Fibroblast of skin of right biceps (primary cell): ENCODE measurements at regions not wholly inside any gene's neighbourhood (a gene's known extent, or its start where the extent isn't known, plus 50 kb on each side); places are given as distances from the start of the nearest gene placed in this dataset.
A peak's percentile ranks its signal among the peaks of the same experiment; 100 is the strongest.
"Not testable (repeated sequence)": the region's sequence is repeated elsewhere in the genome, so short reads cannot be mapped to it uniquely, and the experiment has no call there.

ENCODE experiments used
- DNase-seq: peaks from one replicate; pipeline ENCODE4 v3.0.0-alpha.2; 2013

DNA sequence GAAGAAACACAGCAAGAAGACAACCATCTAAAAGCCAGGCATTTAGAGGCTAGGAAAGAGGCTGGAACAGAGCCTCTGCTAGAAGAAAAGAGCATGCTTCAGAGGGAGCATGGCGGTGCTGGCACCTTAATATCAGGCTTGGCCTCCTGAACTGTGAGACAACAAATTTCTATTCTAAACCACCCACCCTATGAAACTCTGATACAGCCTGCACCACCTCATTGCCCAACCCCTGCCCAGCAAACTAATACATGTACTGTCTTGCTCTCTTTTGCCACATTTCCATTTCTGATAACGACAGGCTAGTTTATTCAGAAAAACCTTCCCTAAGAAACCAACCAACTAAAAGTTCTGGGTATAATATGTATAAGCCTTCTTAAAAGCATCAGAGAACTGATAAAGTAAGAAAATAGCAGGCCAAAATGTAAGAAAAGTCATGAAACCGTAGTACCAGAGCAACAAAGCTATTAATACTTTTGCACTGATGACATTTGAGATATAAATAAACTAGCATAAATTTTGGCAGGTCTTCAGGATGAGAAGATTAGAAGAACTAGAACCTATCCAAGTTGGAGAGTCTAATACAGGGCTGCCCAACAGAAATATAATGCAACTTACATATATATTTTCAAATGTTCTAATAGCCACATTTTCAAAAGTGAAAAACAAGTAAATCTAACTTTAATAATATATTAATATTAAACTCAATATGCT is 184.7 kb upstream of the HSF2 start:
- DNase-seq, result no peak

DNA sequence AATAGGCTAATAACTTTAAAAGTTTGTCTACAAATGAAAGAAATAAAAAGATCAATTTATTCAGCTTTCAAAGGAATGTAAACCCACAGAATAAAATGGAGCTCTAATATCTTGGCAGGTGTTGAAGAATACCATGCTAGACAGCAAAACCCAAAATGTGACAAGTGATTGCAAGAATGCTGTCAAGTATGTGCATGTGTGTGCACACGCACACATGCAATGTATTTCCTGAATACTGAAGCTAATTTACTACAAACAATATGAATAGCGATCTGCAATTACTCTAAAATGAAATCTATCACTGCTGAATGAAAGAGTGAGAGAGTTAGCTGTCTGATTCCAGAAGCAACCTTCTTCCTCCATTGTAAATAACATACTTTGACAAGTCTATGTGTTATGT is 179.2 kb upstream of the HSF2 start:
- no peak for DNase-seq

DNA sequence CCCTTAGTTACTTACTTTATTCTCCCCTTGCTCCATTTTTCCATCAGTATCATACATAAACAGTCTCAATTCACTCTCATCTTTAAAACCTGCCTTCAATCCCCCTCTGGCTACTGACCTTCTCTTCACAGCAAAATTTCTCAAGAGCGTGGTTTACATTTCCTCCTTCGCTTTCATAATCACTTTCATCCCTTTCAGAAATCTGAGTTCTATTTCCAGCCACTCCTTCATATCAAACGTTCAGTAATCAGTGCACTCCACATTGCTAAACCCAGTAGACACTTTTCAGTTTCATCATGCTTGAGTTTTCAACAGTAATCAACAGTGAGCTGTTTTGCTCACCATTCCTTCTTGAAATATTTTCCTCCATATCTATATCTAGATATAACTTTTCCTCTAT is 176.7 kb upstream of the HSF2 start:
- no peak for DNase-seq

DNA sequence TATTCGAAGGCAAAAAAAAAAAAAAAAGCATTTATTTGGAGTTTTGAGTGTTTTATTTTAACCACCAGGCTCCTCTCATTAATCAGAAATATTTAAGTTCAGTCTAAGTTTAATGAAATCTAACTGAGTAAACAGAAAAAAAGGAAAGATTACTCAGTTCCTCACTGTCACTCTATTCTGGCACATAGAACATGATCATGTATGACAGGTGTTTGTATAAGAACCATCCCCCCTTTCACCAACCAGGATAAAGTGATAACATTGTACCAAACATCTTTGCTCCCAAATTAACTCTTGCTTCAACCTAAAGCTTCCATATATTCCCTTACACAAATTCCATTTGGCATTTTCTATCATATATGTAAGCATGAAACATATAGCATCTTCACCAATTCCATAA is 176.2 kb upstream of the HSF2 start:
- no peak for DNase-seq

DNA sequence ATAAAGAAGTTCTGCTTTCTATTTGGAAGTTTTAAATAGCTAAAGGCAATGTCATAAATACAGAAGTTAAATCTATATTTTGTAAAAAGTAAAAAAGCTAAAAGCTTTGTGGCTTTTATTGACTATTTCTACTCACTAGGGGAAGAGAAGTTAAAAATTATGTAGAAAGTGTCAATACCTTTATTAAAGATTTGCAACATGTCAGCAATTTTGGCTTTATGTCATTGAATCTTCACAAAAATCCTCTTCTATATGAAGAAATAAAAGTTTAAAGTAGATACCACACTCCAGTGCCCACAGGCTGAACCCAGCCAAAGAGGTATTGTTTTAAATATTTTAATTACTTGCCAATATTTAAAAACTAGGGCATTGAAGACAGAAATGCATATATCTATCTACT is 160.6 kb upstream of the HSF2 start:
- DNase-seq, result no peak

DNA sequence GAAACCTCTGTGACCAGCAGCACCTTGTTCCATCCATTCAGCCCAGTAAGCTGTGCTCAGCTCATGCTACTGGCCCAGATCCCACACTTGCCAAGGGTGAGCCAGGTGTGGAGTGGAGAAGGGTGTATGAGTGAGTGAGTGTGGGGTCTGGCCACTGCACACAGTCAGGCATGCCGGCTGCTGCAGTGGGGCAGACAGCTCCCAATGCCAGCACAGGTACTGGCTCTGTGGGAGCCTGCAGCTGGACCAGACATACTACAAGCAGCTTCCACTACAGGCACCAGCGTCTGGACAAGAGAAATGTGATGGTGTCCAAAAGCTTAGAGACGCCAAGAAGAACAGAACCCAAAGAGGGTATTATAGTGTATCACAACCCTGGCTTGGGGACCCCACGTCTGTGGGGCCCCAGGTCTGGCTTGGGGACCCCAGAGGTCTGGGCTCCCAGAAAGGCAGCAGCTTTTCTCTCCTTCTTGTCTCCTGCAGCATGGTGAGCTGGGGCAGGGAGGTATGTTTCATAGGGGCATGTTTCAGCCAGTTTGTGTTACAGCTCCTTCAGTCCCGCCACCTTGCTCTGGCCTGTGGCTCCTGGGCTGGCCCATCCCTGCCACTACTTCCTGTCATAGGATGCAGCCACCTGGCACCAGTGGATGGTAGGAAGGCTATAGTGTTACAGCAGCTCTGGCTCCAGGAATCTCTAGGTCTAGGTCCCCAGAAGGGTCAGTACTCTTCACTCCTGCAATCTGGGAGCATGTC is 152.4 kb upstream of the HSF2 start:
- DNase-seq, result no peak

DNA sequence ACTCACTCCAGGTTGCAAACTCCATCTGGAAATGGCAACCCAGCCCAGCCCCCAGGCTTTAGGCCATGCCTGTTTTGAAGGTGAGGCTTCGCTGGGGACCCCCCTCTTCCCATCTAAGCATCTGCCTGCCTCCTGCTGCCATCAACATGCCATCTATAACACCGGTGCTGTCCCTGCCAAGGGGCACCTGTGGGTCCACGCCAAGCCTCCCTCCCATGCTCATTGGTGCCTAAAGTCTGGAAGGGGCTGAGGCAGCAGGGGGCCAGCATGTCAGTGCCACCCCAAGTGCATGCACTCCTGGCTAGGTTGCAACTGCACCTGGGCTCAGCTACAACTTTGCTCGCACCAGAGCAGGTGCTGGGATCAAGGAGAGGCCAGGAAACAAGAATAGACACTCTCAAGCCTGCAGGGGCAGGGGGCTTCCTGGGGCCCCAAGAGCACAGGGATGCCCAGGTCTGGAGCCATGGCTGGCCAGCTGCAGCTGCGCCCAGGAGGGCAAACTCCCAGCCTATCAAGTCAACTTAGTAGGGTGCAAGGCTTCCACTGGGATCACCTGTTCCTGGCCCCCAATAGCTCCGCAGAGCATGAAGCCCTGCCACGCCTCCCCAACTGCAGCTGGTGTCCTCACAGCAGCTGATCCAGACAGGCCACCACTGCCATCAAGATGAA is 151.3 kb upstream of the HSF2 start:
- no peak for DNase-seq

DNA sequence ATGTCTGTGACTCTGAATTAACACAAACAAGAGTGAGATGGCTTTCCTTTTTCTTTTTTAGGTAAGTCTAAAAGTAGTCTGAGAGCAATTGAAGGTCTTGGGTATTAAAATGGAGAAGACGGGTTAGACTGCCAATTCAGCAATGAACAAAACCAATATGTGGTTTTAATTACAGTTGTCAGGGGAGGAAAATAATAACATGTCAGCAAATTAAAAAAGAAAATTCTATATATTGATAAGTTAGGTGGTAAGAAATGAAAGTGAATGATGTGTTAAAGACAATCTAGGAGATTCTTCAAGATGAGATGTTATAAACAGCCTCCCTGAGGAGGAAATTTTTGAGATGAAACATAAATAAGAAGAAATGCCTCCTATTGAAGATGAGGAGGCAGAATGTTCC is 150.6 kb upstream of the HSF2 start:
- no peak for DNase-seq

DNA sequence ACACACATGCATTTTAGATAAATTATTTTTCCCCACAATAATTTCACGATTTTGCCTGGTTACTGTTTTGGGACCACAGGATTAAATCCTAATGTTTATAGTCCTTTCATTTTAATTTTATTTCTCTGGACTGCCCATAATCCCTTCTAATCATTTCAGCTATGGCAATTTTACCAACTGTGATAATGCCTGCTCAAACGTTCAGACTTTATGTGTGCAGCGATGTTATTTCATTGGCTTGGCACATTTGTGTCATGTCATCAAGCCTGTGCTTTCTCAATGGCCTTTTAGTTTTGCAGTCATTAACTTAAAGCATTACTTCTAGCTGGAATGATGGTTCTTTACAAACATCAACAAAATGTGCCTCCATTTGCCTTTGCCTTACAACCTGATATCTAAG is 140.6 kb upstream of the HSF2 start:
- no peak for DNase-seq

DNA sequence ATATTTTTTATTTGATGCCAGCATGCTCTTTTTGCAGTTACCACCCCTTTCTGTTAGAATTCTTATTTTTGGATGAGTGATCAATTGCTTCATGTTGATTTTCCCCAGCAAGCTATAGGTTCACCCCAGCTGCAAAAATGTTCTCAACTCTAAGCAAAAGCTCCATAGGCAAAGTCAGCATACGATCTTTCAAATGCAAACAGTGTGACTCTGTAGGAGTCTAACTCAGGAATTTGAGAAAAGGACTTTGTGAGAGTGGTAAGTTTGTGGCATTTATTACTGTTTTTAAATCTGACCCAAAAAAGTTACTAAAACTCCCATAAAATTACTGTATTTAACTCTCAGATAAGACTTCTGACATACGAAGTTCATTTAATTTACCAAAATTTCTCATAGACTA is 134.9 kb upstream of the HSF2 start:
- no peak for DNase-seq

DNA sequence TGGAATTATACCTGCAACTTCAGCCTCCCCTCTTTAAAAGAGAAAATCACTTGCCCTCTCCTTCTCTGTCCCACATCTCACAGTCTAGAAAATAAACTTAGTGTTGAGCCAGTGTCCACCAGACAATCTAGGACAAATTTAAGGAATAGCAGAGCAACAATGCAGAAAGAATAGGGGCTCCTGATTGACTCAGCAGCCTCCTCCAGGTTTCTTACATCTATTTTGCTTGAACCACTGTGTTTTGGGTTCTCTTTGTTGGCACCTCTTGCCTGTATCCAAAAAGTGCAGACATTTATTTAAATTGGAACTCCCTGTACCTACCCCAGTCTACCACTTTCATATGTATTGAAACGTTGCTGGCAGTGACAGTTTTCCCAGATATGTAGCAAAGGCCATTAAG is 133.7 kb upstream of the HSF2 start:
- DNase-seq, result no peak

DNA sequence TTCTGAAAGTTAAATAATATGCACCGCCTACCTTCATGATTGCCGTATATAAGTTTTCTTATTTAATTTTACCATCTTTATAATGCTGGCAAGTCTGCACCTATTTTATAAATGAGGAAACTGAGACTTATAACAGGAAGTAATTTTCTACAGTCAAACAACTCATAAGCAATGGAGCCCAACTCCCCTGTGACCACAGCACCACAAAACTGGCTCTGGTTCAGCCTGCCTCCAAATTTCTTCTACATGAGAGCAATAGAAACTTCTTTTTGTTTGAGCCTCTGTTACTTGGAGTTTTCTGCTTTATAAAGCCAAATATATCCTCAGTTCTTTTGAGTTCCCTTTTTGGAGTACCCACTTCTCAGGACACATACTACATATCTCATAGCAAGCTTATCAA is 131.1 kb upstream of the HSF2 start:
- no peak for DNase-seq

DNA sequence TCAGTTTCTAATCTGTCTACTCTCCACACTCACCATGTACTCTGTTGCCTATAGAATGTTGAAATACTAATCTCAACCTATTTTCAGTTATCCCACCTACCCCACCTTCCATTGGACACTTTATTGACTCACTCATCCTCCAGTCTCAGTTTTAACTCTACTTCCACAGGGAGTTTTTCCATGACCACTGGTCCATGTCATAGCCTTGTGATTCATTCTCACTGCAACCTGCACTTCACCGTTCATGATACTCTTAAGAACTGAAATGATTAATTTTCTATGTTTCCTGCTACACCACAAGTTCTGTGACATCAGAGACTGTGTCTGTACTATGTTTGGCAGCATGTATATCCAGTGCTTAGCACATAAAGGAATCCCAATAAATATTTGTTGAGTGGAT is 122.8 kb upstream of the HSF2 start:
- no peak for DNase-seq

DNA sequence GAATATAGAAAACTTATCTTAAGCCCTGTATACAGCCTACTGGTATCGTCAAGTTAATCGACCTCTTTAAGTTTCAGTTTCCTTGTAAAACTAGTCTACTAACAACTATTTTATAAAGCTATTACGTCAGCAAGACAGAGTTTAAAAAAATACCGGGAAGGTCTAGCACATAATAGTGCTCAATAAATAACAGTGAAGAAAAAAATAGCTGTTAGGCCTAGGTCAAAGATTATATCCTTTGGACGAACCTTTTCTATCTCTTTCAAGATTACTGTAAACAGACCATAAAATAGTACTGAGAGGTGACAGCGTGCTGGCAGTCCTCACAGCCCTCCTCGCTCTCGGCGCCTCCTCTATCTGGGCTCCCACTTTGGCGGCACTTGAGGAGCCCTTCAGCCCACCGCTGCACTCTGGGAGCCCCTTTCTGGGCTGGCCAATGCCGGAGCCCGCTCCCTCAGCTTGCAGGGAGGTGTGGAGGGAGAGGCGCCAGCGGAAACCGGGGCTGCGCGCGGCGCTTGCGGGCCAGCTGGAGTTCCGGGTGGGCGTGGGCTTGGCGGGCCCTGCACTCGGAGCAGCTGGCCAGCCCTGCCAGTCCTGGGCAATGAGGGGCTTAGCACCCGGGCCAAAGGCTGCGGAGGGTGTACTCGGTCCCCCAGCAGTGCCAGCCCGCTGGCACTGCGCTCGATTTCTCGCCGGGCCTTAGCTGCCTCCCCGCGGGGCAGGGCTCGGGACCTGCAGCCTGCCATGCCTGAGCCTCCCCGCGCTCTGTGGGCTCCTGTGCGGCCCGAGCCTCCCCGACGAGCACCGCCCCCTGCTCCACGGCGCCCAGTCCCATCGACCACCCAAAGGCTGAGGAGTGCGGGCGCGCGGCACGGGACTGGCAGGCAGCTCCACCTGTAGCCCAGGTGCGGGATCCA is 119.1 kb upstream of the HSF2 start:
- DNase-seq, result not testable (repeated sequence)

DNA sequence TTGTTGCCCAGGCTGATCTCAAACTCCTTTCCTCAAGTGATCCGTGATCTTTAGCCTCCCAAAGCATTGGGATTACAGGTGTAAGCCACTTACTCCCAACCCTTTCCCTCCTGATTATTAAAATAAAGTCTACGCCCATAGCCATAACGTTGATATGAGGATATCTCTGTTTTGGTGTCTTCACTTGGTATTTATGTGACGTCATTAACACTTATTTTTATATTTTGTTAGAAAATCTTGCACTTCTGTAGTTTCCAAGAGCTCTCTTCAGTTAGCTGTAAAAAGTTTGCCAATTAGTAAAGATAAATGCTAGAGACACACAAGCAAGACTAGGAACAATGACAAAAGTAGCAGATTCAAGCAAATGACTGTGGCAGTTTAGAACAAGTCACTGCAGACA is 115.6 kb upstream of the HSF2 start:
- DNase-seq, result no peak

DNA sequence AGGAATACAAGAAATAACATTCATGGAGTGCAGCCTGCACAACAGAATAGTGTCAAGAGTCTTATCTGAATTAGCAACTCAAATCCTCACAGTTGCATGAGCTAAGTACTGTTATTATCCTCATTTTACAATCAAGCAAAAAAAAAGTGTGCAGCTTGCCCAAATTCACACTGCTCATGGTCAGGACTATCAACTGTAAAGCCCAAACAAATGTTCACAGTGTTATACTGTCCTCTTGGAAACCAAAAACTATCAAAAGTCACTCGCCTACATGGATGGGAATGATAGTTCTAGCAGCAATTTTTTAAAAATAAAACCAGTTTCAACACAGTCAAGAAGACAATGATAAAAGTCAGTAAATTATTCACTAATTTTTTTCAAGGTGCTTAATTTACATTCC is 114.6 kb upstream of the HSF2 start:
- no peak for DNase-seq

DNA sequence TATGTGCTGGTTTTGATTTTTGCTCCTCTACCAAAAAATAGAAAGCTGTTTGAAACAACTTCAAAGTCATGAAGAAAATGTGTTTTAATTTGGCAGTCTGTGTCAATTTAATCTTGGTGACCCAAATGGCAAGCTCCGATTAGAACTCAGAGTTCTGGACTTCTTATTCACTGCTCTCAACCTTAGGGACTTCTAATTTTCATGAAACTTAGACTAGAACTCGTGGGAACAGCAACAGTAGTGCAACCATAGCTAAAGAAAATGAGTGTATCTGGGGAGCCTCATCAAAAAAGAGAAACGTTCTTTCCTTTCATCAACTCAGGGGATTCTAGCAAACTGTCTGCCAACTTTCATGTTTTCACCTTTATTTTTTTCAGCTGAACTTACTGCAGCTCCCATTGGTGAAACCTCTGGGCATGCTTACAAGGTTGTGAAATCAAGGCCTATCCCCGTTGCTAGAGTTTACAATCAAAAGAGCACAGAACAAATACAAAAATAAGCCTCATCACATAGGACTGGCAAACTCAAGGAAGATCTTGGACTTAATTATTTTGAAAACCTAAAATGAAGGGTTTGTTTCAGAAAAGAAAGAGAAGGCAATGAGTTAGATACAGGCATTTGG is 114.0 kb upstream of the HSF2 start:
- DNase-seq, result no peak

DNA sequence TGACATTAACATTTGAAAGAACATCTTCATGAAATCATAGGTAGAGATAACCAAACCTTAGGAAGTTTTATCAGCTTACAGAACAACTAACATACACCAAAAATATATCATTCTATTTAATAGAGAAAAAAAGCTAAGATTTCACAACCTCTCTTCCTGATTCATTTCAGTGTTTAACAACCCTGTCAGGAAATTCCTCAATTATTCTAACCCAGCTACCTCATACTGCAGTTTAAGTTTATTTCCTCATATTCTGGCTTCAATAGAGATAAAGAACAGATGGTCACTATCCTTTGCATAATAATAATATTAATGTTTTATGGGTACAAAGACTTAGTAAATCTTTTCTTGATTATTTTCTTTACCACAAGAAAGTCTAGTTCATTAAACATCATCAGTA is 112.9 kb upstream of the HSF2 start:
- DNase-seq, result no peak

DNA sequence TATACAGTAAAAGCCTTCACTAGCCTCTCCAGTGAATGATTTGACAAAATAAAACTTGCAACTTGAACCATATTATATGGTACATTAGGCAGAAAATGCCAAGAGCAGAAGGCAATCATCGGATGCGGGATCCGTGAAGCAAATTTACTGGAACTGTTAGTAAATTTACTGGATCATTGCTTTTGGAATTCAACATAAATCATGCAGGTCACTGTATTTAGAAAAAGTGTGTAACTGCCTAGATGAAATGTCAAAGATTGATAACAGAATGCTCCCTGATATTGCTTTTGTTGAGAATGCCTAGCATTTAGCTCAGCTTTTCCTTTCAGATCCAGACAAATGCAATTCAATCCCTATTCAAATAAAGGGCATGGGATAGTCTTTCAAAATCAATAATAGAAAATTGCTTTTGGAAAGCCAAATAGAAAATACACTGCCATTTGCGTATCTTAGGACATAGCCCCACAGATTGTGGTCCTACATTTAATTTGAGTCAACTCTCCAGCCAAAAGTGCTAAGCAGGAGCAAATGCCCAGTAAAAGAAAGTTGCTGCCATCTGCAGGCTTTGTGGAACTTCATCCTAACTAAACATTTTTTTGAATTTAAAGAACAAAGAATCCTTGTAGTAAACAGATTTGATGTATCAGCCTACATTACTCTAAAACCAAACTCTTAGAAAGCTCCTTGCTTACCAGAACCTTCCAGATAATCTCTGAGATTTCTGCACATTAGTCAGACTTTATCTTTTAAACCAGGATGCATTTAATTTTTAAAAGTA is 109.5 kb upstream of the HSF2 start:
- DNase-seq, result peak; percentile 1

DNA sequence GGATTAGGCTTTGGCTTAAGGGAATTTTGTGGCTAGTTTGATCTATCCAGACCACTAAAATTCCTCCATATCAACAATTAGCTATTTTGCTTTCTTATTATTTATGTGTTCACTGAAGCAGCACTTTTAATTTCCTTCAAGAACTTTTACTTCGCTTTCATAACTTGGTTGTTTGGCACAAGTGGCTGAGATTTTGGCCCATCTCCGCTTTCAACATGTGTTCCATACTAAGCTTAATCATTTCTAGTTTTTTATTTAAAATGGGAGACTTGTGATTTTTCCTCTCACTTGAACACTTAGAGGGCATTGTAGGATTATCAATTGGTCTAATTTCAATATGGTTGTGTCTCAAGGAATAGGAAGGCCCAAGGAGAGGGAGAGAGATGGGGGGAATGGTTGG is 102.4 kb upstream of the HSF2 start:
- no peak for DNase-seq

DNA sequence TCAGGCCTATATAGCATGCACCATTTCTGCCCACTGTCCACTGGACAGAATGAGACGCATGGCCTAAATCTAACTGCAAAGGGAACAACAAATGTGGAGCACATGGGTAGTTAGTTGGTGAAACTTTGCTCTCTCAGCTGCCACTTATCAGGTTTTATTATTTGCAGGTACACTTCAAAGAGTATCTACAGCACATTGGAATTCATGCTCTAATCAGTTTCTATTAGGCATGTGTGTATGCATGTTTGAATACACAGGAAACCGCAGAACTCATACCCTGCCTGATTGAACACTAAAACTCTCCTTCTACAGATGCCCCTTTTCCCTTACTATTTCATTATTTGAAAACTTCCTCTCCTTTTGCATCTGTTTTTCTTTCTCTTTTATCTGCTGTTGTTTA is 97.4 kb upstream of the HSF2 start:
- DNase-seq, result no peak

DNA sequence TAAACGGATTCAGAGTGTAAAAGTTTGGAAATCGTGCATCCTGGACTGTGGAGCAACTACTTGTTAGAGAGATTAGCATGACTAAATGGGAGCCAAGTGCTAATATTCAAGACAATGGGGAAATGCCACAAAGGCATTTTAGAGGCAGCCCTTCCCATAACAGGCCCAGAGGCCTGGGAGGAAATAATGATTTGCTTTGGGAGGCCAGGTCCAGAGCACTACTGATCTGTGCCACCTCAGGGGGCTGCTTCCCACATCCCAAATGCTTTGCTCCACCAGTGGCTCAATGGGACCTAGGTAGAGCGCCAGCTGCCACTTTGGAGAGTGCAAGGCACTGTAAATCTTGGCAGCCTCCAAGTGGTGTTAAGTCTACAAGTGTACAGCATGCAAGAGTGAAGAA is 91.9 kb upstream of the HSF2 start:
- no peak for DNase-seq
